ENCODE measurements at regions not wholly inside any gene's neighbourhood (a gene's known extent, or its start where the extent isn't known, plus 50 kb on each side); places are given as distances from the start of the nearest gene placed in this dataset.

DNA sequence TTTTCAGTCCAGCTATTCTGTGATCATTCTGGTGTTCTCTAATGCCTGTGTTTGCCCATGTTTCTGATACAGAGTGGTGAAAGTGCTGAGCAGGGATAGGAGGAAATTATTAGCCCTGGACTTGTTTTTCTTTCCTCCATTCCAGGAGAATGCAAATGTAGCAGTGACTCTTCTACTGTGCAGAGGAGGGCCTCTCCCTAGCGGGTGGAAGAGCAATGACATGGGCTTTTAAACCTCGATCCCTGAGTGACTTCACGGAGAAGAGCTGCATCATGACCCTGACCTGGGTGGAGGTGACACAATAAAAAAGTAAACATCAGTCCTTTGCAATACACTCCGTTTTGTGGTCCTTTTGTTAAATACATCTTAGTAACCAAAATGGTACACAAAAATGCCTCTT is 68.0 kb upstream of the NETO1 start:
- TF ChIP-seq, protein P1, sequence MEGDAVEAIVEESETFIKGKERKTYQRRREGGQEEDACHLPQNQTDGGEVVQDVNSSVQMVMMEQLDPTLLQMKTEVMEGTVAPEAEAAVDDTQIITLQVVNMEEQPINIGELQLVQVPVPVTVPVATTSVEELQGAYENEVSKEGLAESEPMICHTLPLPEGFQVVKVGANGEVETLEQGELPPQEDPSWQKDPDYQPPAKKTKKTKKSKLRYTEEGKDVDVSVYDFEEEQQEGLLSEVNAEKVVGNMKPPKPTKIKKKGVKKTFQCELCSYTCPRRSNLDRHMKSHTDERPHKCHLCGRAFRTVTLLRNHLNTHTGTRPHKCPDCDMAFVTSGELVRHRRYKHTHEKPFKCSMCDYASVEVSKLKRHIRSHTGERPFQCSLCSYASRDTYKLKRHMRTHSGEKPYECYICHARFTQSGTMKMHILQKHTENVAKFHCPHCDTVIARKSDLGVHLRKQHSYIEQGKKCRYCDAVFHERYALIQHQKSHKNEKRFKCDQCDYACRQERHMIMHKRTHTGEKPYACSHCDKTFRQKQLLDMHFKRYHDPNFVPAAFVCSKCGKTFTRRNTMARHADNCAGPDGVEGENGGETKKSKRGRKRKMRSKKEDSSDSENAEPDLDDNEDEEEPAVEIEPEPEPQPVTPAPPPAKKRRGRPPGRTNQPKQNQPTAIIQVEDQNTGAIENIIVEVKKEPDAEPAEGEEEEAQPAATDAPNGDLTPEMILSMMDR (IDR thresholded peaks at IDR 0.05), result no peak
- TF ChIP-seq POLR2A (IDR thresholded peaks at IDR 0.05) (no peak), POLR2AphosphoS5 (IDR thresholded peaks at IDR 0.05; ENCODE audit: insufficient read depth in 1 of 2, low read depth in 1 of 2) (no peak)

All from vagina (tissue), 2 donors.